Hypothalamus (tissue), 51 donors: ENCODE measurements at regions not wholly inside any gene's neighbourhood (a gene's known extent, or its start where the extent isn't known, plus 50 kb on each side); places are given as distances from the start of the nearest gene placed in this dataset.
"Not testable (repeated sequence)": the region's sequence is repeated elsewhere in the genome, so short reads cannot be mapped to it uniquely, and the experiment has no call there.

Experiments
- DNase-seq, 51 donors: peaks; one replicate each; lab custom pipeline; 2025; lab: John Stamatoyannopoulos, UW

DNA sequence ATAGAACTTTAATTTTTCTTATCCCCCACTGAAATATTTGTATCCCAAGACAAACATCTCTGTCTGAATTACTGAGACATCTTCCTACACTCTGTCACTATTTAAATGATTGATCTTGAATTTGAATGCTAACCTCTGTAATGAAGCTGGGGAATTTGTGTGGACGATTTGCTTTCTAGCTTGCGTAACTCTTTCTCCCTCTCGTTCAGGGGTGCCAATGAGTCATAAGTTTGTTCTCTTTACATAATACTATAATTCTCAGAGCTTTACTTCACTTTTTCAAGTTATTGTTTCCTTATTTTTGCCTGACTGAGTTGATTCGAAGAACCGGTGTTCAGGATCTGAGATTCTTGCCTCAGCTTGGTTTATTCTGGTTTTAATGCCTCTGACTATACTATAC is 783.3 kb upstream of the CADM2 start:
- DNase-seq, result no peak

DNA sequence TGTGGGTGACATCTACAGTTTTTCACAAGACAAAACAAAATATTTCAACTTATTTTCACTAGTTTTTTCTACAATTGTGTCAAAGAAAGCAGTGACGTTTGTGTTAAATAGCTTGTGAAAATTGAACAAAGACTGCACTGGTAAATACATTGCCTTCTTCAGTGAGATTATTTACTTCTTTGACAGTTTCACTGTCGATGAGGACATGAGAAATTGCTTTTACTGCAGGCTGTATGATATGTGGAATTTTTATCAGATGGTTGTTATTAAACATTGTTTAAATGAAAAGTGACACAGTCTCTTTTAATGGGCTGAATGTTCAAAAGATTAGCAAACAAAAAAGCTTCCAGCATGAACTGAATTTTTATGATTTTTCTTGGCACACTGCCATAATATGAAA is 773.9 kb upstream of the CADM2 start:
- no peak for DNase-seq

DNA sequence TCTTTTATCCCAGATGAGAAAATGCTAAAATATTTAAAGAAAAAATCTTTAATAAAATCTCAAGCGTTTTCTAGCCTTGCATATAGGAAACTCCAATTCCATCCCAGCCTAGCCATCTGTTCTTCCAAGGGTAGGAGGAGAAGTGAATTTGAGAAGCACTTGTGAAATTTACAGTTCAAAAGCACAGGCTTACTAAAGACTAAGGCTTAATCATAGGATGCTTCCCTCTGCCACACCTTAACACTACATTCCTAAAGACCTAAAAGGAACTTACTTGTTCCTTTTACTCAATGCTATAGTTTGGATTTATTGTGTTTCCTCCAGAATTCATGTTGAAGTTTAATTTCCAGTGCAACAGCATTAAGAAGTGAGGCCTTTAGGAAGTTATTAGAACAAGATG is 764.8 kb upstream of the CADM2 start:
- no peak for DNase-seq

DNA sequence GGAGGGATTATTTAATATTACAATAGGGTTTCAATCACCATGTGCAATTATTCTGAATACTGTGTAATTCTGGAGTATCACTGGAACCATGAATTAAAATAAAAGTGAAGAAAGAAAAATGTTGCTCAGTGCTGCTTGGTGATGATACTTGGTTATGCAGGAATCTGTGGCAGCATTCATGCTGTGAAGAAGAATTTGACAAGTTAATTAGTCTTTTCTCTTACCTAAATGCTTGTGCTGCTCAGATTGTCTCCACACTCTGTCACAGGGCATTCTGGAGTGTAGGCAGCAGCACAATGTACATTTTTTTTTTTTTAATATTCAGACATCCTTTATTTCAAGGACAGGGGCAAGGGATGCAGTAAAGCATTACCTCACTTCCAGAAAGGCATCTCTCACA is 749.3 kb upstream of the CADM2 start:
- no peak for DNase-seq

DNA sequence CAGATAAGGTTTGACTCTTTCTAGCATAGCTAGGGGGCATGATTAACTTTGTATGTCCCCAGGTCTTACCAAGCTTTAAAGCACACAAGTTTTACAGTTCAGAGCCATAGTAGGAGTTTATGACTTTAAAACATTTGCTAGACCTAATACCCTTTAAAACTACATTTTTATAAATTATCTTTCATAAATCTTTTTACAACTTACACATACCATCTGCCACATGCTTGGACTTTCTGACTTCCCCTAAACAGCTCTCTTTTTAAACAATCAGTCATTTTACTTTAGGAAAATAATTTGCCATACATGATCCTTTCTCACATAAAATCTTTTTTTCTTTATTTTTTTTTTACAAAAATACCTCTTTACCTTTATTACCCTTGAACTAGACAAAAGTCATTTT is 735.3 kb upstream of the CADM2 start:
- no peak for DNase-seq

DNA sequence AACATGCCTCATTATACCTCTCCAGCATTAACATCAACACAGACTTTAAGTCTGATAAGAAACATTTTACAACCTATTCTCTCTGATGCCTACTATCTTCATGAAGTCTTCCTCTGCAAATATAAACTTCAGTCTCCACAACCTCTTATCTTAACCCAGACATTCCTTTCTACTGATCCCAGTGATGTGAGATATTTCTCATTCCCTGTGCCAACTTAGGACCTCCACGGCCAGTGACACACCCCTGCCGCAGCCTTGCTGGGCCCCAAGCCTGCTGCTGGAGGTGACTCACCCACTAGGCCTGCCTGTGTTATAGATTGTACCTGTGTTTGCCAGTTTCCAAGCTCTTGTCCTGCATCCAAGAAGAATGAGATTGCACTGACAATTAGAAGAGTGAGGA is 734.5 kb upstream of the CADM2 start:
- DNase-seq, result no peak

DNA sequence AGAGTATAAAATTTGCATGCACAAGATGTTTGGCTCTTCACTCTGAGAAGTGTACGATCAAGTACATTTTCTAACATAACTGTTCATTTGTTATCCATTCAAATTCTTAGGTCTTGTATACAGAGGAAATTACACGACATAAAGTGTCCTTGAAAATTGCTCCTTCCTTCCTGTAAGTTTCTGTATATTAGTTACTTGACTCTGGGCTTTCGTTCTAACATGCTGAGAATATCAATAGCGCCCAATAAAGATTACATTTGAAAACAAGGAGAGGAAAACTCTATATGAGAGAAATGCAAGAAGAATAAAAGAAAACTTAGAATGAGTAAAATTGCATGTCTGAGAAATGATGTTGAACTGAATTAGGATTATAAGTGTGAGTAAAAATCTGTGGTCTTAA is 722.5 kb upstream of the CADM2 start:
- no peak for DNase-seq

DNA sequence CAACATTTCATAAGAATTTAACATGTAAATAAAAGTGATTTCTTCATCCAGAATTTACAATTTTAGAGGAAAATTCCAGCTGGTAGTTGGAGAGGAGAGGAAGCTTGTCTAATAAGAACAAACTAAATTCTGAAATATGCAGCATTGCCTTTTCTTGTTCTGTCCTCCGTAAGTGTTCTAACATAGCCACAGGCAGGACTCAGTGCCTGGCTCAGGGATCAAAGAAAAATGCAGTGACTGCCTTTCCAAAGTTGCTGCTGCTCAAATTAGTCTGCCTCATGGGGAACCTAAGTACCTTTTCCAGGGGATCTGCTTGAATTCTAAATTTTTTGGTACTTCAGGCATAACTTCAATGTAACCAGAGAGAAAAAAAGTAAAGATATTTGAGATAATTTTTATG is 713.0 kb upstream of the CADM2 start:
- DNase-seq, result no peak

DNA sequence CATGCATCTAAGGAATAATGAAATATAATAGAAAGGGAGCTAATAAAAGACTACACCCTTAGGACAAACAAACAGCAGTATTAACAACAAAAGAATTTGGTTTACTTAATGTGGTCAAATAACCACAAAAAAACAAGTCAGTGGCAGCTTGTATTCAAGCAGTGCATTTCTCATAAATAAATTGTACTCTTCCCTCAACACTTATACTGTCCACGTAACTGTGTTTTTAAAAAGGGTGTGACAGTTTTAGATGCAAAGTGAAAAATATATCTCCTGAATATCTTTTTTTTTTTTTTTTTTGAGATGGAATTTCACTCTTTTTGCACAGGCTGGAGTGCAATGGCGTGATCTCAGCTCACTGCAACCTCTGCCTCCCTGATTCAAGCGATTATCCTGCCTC is 698.2 kb upstream of the CADM2 start:
- no peak for DNase-seq

DNA sequence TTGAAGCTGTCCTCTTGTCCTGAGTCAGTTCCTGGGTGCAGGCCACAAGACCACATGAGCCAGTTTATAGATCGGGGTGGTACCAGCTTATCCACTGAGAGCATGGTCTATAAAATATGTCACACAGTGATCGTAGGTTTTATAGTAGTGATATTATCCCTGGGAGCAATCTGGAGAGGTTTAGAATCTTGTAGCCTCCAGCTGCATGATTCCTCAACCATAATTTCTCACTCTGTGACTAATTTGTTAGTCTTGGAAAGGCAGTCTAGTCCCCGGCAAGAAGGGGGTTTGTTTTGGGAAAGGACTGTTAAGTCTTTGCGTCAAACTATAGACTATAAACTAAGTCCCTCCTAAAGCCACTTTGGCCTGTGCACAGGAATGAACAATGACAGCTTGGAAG is 693.0 kb upstream of the CADM2 start:
- DNase-seq, result no peak

DNA sequence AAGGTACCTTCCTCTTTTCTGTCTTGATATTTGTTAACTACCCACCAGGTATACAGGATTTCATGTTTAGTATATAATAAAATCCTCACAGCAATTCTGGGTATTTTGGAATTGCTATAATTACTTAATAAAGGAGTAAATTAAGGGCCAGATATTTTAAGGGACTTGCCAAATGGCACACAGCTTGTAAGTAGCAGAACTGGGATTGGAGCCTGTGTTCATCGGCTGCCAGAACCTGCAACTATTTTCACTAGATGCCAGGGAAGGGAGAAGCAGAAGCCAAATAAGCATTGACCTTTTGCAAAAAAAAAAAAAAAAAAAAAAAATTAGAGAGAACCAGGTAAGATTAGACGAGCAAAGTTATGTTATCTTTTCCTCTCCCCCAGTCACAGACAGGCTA is 683.3 kb upstream of the CADM2 start:
- peak in 3 of 51 donors; percentile 4 to 7 (median 6) for DNase-seq

DNA sequence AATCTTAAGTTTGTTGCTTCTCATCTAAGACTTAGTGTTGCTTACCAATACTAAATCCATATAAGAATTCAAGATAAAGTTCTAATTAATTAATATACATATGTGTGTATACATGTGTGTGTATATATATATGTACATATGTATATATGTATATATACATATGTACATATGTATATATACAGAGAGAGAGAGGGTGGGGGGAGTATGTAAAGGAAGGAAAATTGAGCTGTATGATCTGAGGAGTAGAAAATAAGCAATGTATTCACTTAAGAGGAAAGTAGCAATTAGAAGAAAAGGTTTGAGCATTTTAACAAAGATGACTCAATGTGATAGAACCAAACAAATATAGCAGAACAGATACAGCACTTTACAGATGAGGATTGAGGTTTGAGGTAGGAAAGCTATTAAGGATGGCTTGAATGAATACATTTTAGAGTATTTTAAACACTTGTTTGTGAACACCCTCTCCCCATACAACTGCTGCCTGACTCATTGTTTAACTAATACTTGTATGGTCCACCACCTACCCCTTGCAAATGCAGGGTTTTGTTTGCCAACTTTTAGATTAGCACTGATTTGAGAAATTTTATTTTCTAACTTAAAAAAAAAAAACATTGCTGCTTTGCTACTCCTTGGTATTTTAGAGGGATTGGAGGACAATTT is 681.1 kb upstream of the CADM2 start:
- DNase-seq, result no peak

DNA sequence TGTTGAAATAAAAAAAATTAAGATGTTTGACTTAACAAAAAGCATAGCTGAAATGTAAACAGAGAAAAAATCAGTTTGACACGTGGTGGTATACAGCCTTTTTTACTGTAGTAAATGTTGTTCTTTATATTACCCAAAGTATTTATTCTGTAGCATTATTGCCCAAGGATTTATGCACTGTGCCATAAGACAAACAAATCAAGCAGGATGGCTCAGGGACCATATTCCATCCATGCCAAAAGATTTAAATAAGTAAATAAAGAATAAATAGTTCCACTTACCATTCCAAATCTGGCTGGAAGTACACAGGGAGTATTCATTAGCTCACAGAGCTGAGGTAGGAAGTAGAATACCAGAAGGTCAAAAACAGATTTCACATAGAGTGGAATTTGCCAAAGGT is 666.7 kb upstream of the CADM2 start:
- no peak for DNase-seq

DNA sequence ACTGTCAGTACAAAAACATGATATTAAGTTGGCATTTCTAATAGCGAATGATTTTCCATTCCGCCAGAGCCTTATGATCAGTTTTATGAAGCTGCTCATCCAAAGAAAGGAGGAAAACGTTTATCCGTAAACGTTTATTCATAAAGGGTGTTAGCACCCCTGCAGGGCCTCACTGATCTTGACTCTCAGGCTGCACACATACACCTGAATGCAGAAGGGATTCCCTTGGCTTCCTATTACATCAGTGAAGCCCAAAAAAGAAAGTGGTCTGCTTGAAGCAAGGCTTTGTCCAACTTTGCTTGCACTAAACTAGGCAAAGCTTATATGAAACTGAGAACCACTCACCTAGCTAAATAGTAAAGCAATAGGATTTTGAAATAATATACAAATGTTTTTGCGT is 659.5 kb upstream of the CADM2 start:
- DNase-seq, result no peak

DNA sequence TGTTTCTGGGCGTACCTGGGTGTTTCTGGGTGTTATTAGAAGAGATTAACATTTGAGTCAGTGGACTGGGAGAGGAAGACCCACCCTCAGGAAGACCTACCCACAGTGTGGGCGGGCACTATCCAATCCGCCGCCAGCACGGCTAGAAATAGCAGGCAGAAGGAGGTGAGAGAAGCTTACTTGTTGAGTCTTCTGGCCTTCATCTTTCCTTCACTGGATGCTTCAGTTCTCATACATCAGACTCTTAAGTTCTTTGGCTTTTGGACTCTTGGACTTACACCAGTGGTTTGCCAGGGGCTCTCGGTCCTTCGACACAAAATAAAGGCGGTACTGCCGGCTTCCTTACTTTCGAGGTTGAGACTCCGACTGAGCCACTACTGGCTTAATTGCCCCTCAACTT is 654.6 kb upstream of the CADM2 start:
- no peak for DNase-seq

DNA sequence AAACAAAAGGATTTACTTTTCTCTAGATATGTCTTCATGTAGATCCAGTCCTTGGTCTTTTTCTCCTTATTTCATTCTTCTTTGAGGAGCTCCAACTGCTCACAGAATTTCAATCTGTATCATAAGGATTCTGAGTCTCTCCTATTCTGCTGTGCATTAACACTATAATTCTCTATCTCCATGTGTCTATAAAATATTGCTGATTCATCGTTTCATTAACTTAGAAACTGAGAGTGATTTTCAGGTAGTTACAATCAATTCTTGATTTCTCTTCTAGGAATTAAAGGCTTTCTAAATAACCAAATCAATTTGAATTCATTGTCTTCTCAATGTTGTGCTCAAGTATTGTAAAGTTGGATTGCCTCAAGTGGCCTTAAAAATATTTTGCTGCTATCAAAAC is 651.5 kb upstream of the CADM2 start:
- DNase-seq, result no peak

DNA sequence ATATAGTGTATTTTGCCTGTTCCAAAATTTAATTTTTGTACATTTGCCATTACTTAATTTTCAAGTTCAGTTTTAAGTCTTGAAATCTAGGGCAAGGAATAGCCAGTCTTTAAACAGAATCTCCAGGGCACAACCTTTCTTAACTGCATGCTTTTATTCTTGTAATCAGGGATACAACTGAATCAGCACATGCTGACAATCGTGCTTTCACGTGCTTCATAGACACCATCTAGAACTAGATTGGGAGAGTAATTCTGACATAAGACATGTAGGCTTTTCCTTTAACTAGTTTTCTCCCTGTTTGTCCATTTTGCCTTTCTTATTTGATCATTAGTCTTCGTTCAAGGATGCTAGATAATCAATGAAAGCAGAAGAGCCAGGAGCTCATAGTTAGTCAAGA is 650.4 kb upstream of the CADM2 start:
- DNase-seq, result no peak

DNA sequence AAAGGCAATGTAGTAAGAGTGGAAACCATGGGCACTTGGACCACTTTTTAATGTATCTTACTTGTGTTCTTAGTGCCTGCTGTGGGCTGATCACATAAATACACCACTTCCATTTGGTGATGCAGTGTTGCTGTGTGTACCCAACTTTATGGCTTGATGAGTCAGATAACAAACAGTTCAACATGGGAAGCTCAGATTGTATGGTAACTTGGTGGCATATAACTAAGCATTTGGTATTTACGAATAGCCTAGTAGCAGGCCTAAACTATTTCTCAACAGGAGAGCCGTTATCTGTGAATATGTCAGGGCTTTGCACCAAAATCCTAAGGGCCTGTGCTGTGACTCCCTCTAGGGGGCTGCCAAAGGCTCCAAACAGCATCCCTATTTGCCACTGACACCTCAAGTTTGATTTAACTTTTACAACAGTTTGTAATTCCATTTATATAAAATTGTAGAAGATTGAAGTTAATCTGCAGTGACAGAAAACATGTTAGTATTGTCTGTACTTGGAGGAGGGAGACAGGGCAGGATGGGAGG is 640.4 kb upstream of the CADM2 start:
- no peak for DNase-seq

DNA sequence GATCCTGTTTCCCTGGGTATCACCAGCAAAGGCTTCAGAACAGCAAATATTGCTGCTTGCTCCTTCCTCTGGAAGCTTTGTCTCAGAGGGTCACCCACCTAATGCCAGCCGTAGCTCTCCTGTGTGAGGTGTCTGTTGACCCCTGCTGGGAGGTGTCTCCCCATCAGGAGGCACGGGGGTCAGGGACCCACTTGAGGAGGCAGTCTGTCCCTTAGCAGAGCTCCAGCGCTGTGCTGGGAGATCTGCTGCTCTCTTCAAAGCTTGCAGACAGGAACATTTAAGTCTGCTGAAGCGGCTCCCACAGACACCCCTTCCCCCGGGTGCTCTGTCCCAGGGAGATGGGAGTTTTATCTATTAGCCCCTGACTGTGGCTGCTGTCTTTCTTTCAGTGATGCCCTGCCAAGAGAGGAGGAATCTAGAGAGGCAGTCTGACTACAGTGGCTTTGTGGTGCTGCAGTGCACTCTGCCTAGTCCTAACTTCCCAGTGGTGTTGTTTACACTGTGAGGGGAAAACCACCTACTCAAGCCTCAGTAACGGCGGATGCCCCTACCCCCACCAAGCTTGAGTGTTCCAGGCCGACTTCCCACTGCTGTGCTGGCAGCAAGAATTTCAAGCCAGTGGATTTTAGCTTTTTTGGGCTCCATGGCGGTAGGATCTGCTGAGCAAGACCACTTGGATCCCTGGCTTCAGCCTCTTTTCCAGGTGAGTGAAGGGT is 593.1 kb upstream of the CADM2 start:
- DNase-seq, result not testable (repeated sequence)
